SH-SY5Y (cell line): ENCODE measurements at regions not wholly inside any gene's neighbourhood (a gene's known extent, or its start where the extent isn't known, plus 50 kb on each side); places are given as distances from the start of the nearest gene placed in this dataset.

ENCODE experiments used
- GATA2 ChIP-seq: IDR thresholded peaks from 2 replicates; pipeline ENCODE4 v1.6.1; 2011; ENCODE audit warnings: mild to moderate bottlenecking, low read depth, low read length
- GATA3 ChIP-seq: IDR thresholded peaks from 2 replicates; pipeline ENCODE4 v1.6.1; 2011; ENCODE audit warnings: low read depth, mild to moderate bottlenecking, low read length, moderate library complexity

GRCh38 chr3:16048435-16049318 lies 125.8 kb upstream of the GALNT15 start:
- TF ChIP-seq GATA3: no peak
- no peak for TF ChIP-seq GATA2

- TF ChIP-seq GATA3 (no peak), GATA2 (no peak)
Observed at GRCh38 chr3:16050641-16051467, 123.6 kb upstream of the GALNT15 start.

GRCh38 chr3:16051691-16052090 lies 122.8 kb upstream of the GALNT15 start:
- TF ChIP-seq GATA2 (no peak), GATA3 (no peak)

- TF ChIP-seq GATA2: no peak
- no peak for TF ChIP-seq GATA3
Observed at GRCh38 chr3:16052964-16053363, 121.5 kb upstream of the GALNT15 start.

GRCh38 chr3:16053794-16054193 lies 120.7 kb upstream of the GALNT15 start:
- no peak for TF ChIP-seq GATA2
- no peak for TF ChIP-seq GATA3

GRCh38 chr3:16055606-16056211 lies 118.8 kb upstream of the GALNT15 start:
- TF ChIP-seq GATA3: no peak
- TF ChIP-seq GATA2: no peak

- TF ChIP-seq GATA3: no peak
Observed at GRCh38 chr3:16056217-16056616, 118.3 kb upstream of the GALNT15 start.

- TF ChIP-seq GATA2: no peak
- TF ChIP-seq GATA3: no peak
Observed at GRCh38 chr3:16058521-16058920, 116.0 kb upstream of the GALNT15 start.

GRCh38 chr3:16059081-16059537 lies 115.4 kb upstream of the GALNT15 start:
- TF ChIP-seq GATA2 (no peak), GATA3 (no peak)

GRCh38 chr3:16059711-16060357 lies 114.6 kb upstream of the GALNT15 start:
- TF ChIP-seq GATA3 (no peak), GATA2 (no peak)

- no peak for TF ChIP-seq GATA2
- no peak for TF ChIP-seq GATA3
Observed at GRCh38 chr3:16060358-16060852, 114.1 kb upstream of the GALNT15 start.

- no peak for TF ChIP-seq GATA3
- TF ChIP-seq GATA2: no peak
Observed at GRCh38 chr3:16060945-16061344, 113.5 kb upstream of the GALNT15 start.

- no peak for TF ChIP-seq GATA2
- no peak for TF ChIP-seq GATA3
Observed at GRCh38 chr3:16061491-16061890, 113.0 kb upstream of the GALNT15 start.

GRCh38 chr3:16063603-16064002 lies 110.9 kb upstream of the GALNT15 start:
- TF ChIP-seq GATA2: no peak
- TF ChIP-seq GATA3: no peak
